ENCODE measurements at regions not wholly inside any gene's neighbourhood (a gene's known extent, or its start where the extent isn't known, plus 50 kb on each side); places are given as distances from the start of the nearest gene placed in this dataset.

DNA sequence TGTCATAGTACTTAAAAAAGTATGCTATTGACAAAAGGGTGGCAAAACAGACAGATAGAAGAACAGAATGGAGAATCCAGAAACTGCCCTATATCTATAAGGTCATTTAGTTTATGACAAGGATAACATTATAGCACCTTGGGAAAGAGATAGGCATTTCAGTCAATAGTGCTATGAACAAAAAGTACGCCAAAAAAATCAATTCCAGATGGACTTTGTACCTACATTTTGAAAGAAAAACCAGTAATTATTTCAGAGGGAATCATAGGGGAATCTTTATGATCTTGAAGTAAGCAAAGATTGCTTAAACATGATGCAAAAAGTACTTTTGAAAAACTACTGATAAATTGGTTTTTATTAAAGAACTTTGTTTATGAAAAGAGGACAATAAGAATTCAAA lies 59.9 kb upstream of the SETBP1 start (continued):
- TF ChIP-seq, protein P1, sequence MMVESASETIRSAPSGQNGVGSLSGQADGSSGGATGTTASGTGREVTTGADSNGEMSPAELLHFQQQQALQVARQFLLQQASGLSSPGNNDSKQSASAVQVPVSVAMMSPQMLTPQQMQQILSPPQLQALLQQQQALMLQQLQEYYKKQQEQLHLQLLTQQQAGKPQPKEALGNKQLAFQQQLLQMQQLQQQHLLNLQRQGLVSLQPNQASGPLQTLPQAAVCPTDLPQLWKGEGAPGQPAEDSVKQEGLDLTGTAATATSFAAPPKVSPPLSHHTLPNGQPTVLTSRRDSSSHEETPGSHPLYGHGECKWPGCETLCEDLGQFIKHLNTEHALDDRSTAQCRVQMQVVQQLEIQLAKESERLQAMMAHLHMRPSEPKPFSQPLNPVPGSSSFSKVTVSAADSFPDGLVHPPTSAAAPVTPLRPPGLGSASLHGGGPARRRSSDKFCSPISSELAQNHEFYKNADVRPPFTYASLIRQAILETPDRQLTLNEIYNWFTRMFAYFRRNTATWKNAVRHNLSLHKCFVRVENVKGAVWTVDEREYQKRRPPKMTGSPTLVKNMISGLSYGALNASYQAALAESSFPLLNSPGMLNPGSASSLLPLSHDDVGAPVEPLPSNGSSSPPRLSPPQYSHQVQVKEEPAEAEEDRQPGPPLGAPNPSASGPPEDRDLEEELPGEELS (CRISPR knock-in tag; IDR thresholded peaks at IDR 0.05), result no peak
- TF ChIP-seq SMAD3 (CRISPR knock-in tag; IDR thresholded peaks at IDR 0.05; ENCODE audit: borderline replicate concordance), result no peak
- TF ChIP-seq GTF2I (CRISPR knock-in tag; conservative IDR thresholded peaks at IDR 0.05), result no peak
- TF ChIP-seq ETV6 (CRISPR knock-in tag; IDR thresholded peaks at IDR 0.05), result no peak
- TF ChIP-seq NR2C2 (CRISPR knock-in tag; IDR thresholded peaks at IDR 0.05), result no peak
- TF ChIP-seq, protein P2, sequence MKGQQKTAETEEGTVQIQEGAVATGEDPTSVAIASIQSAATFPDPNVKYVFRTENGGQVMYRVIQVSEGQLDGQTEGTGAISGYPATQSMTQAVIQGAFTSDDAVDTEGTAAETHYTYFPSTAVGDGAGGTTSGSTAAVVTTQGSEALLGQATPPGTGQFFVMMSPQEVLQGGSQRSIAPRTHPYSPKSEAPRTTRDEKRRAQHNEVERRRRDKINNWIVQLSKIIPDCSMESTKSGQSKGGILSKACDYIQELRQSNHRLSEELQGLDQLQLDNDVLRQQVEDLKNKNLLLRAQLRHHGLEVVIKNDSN (CRISPR knock-in tag; IDR thresholded peaks at IDR 0.05), result no peak
- TF ChIP-seq, protein P3, sequence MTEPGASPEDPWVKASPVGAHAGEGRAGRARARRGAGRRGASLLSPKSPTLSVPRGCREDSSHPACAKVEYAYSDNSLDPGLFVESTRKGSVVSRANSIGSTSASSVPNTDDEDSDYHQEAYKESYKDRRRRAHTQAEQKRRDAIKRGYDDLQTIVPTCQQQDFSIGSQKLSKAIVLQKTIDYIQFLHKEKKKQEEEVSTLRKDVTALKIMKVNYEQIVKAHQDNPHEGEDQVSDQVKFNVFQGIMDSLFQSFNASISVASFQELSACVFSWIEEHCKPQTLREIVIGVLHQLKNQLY (CRISPR knock-in tag; IDR thresholded peaks at IDR 0.05), result no peak
- no peak for TF ChIP-seq JAZF1 (CRISPR knock-in tag; IDR thresholded peaks at IDR 0.05)
- TF ChIP-seq GRHL2 (CRISPR knock-in tag; IDR thresholded peaks at IDR 0.05; ENCODE audit: insufficient replicate concordance, severe bottlenecking), result no peak
- no peak for TF ChIP-seq CREB1 (CRISPR knock-in tag; IDR thresholded peaks at IDR 0.05)
- no peak for TF ChIP-seq SP1 (CRISPR knock-in tag; conservative IDR thresholded peaks at IDR 0.05)
- TF ChIP-seq ATF1 (CRISPR knock-in tag; IDR thresholded peaks at IDR 0.05), result no peak
- TF ChIP-seq, protein P4, sequence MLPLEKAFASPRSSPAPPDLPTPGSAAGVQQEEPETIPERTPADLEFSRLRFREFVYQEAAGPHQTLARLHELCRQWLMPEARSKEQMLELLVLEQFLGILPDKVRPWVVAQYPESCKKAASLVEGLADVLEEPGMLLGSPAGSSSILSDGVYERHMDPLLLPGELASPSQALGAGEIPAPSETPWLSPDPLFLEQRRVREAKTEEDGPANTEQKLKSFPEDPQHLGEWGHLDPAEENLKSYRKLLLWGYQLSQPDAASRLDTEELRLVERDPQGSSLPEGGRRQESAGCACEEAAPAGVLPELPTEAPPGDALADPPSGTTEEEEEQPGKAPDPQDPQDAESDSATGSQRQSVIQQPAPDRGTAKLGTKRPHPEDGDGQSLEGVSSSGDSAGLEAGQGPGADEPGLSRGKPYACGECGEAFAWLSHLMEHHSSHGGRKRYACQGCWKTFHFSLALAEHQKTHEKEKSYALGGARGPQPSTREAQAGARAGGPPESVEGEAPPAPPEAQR (CRISPR knock-in tag; IDR thresholded peaks at IDR 0.05), result no peak
- TF ChIP-seq, protein P5, sequence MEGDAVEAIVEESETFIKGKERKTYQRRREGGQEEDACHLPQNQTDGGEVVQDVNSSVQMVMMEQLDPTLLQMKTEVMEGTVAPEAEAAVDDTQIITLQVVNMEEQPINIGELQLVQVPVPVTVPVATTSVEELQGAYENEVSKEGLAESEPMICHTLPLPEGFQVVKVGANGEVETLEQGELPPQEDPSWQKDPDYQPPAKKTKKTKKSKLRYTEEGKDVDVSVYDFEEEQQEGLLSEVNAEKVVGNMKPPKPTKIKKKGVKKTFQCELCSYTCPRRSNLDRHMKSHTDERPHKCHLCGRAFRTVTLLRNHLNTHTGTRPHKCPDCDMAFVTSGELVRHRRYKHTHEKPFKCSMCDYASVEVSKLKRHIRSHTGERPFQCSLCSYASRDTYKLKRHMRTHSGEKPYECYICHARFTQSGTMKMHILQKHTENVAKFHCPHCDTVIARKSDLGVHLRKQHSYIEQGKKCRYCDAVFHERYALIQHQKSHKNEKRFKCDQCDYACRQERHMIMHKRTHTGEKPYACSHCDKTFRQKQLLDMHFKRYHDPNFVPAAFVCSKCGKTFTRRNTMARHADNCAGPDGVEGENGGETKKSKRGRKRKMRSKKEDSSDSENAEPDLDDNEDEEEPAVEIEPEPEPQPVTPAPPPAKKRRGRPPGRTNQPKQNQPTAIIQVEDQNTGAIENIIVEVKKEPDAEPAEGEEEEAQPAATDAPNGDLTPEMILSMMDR (IDR thresholded peaks at IDR 0.05), result no peak

DNA sequence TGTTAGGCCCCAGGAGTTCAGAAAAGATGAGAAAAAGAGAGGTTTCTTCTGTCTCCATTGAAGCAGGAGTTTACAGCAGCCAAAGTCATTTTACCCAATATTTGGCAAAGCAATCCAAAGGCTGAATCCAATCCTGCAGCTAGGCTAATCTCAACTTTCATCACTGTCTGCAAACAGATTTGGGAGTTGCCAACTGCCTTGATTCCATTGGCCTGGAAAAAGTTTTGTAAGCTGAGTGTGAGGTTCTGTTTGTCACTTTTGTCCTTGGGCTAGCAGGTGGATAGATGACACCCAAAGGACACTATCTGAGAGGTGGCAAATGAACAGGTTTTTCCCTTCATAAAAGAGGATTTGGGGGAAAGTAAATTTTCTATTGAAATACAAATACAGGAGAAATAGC lies 56.6 kb upstream of the SETBP1 start:
- peaks cover 3% of the 10 kb centered on the region for H3K9me3 Mint-ChIP-seq
- TF ChIP-seq, protein P1 (CRISPR knock-in tag; IDR thresholded peaks at IDR 0.05), result no peak
- TF ChIP-seq EMX1 (CRISPR knock-in tag; IDR thresholded peaks at IDR 0.05) (no peak), ZNF317 (CRISPR knock-in tag; IDR thresholded peaks at IDR 0.05; ENCODE audit: borderline replicate concordance, low read depth) (no peak), ZNF219 (CRISPR knock-in tag; IDR thresholded peaks at IDR 0.05; ENCODE audit: borderline replicate concordance) (no peak), FOXP1 (CRISPR knock-in tag; IDR thresholded peaks at IDR 0.05; ENCODE audit: borderline replicate concordance) (no peak)
- TF ChIP-seq, protein P6, sequence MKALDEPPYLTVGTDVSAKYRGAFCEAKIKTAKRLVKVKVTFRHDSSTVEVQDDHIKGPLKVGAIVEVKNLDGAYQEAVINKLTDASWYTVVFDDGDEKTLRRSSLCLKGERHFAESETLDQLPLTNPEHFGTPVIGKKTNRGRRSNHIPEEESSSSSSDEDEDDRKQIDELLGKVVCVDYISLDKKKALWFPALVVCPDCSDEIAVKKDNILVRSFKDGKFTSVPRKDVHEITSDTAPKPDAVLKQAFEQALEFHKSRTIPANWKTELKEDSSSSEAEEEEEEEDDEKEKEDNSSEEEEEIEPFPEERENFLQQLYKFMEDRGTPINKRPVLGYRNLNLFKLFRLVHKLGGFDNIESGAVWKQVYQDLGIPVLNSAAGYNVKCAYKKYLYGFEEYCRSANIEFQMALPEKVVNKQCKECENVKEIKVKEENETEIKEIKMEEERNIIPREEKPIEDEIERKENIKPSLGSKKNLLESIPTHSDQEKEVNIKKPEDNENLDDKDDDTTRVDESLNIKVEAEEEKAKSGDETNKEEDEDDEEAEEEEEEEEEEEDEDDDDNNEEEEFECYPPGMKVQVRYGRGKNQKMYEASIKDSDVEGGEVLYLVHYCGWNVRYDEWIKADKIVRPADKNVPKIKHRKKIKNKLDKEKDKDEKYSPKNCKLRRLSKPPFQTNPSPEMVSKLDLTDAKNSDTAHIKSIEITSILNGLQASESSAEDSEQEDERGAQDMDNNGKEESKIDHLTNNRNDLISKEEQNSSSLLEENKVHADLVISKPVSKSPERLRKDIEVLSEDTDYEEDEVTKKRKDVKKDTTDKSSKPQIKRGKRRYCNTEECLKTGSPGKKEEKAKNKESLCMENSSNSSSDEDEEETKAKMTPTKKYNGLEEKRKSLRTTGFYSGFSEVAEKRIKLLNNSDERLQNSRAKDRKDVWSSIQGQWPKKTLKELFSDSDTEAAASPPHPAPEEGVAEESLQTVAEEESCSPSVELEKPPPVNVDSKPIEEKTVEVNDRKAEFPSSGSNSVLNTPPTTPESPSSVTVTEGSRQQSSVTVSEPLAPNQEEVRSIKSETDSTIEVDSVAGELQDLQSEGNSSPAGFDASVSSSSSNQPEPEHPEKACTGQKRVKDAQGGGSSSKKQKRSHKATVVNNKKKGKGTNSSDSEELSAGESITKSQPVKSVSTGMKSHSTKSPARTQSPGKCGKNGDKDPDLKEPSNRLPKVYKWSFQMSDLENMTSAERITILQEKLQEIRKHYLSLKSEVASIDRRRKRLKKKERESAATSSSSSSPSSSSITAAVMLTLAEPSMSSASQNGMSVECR (CRISPR knock-in tag; IDR thresholded peaks at IDR 0.05; ENCODE audit: borderline replicate concordance), result no peak
- TF ChIP-seq, protein P7, sequence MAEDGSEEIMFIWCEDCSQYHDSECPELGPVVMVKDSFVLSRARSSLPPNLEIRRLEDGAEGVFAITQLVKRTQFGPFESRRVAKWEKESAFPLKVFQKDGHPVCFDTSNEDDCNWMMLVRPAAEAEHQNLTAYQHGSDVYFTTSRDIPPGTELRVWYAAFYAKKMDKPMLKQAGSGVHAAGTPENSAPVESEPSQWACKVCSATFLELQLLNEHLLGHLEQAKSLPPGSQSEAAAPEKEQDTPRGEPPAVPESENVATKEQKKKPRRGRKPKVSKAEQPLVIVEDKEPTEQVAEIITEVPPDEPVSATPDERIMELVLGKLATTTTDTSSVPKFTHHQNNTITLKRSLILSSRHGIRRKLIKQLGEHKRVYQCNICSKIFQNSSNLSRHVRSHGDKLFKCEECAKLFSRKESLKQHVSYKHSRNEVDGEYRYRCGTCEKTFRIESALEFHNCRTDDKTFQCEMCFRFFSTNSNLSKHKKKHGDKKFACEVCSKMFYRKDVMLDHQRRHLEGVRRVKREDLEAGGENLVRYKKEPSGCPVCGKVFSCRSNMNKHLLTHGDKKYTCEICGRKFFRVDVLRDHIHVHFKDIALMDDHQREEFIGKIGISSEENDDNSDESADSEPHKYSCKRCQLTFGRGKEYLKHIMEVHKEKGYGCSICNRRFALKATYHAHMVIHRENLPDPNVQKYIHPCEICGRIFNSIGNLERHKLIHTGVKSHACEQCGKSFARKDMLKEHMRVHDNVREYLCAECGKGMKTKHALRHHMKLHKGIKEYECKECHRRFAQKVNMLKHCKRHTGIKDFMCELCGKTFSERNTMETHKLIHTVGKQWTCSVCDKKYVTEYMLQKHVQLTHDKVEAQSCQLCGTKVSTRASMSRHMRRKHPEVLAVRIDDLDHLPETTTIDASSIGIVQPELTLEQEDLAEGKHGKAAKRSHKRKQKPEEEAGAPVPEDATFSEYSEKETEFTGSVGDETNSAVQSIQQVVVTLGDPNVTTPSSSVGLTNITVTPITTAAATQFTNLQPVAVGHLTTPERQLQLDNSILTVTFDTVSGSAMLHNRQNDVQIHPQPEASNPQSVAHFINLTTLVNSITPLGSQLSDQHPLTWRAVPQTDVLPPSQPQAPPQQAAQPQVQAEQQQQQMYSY (CRISPR knock-in tag; IDR thresholded peaks at IDR 0.05), result no peak

More for the DNA sequence above, 56.6 kb upstream of the SETBP1 start:
- peaks cover 38% of the 10 kb centered on the region for H3K4me1 Mint-ChIP-seq
- ATAC-seq, result no peak
- no peak for DNase-seq (ENCODE audit: low spot score)
- H3K4me3 Mint-ChIP-seq, result no peak overlapping the region
- POLR2A ChIA-PET, result no interaction called here
- no peak overlapping the region for H3K27ac Mint-ChIP-seq
- CTCF ChIA-PET, result no interaction called here
- H3K36me3 Mint-ChIP-seq, result no peaks in the 10 kb centered on the region
- H3K27me3 Mint-ChIP-seq (ENCODE audit: low read depth), result no peaks in the 10 kb centered on the region; the same call in 1 of the 2 replicates
